MG63 (cell line): ENCODE measurements at regions not wholly inside any gene's neighbourhood (a gene's known extent, or its start where the extent isn't known, plus 50 kb on each side); places are given as distances from the start of the nearest gene placed in this dataset.
A peak's percentile ranks its signal among the peaks of the same experiment; 100 is the strongest.

ENCODE experiments used
- DNase-seq: peaks from one replicate; pipeline ENCODE4 v3.0.0-alpha.2; 2020
- H3K27me3 ChIP-seq: fragments of 250-450 bp; sonication (Bioruptor Pico); 2 replicates; pipeline ENCODE4 v1.5.1; 2020; ENCODE audit warnings: mild to moderate bottlenecking, moderate library complexity
- H3K36me3 ChIP-seq: fragments of 250-450 bp; sonication (Bioruptor Pico); 2 replicates; pipeline ENCODE4 v1.5.1; 2020; ENCODE audit warnings: mild to moderate bottlenecking, moderate library complexity
- H3K4me3 ChIP-seq: fragments of 250-450 bp; sonication (Bioruptor Pico); 2 replicates; pipeline ENCODE4 v1.5.1; 2020; ENCODE audit warnings: mild to moderate bottlenecking, moderate library complexity
- H3K9me3 ChIP-seq: fragments of 250-450 bp; sonication (Bioruptor Pico); 2 replicates; pipeline ENCODE4 v1.5.1; 2020; ENCODE audit warnings: mild to moderate bottlenecking, moderate library complexity

- no peaks in the 10 kb centered on the region for H3K27me3 ChIP-seq
- no peaks in the 10 kb centered on the region for H3K36me3 ChIP-seq
- no peak overlapping the region for H3K4me3 ChIP-seq
- H3K9me3 ChIP-seq: no peaks in the 10 kb centered on the region
- no peak for DNase-seq
These were observed 1043.8 kb upstream of the FBXO33 start for GRCh38 chr14:40476005-40476404.

- Histone ChIP-seq H3K27me3 (no peaks in the 10 kb centered on the region), H3K36me3 (no peaks in the 10 kb centered on the region), H3K9me3 (no peaks in the 10 kb centered on the region), H3K4me3 (no peak overlapping the region)
- no peak for DNase-seq
These were observed 1035.7 kb upstream of the FBXO33 start for GRCh38 chr14:40467969-40468368.

GRCh38 chr14:40464531-40464930 is 1032.3 kb upstream of the FBXO33 start:
- no peaks in the 10 kb centered on the region for H3K9me3 ChIP-seq
- H3K4me3 ChIP-seq: no peak overlapping the region
- H3K36me3 ChIP-seq: no peaks in the 10 kb centered on the region
- no peak for DNase-seq
- no peaks in the 10 kb centered on the region for H3K27me3 ChIP-seq

- no peak for DNase-seq
- Histone ChIP-seq H3K9me3 (no peaks in the 10 kb centered on the region), H3K27me3 (no peaks in the 10 kb centered on the region), H3K36me3 (no peaks in the 10 kb centered on the region), H3K4me3 (no peak overlapping the region)
These were observed 1031.7 kb upstream of the FBXO33 start for GRCh38 chr14:40463886-40464285.

GRCh38 chr14:40452674-40453073 is 1020.4 kb upstream of the FBXO33 start:
- no peak for DNase-seq
- H3K9me3 ChIP-seq: no peaks in the 10 kb centered on the region
- no peaks in the 10 kb centered on the region for H3K27me3 ChIP-seq
- H3K36me3 ChIP-seq: no peaks in the 10 kb centered on the region
- H3K4me3 ChIP-seq: no peak overlapping the region

GRCh38 chr14:40447017-40447416 is 1014.8 kb upstream of the FBXO33 start:
- H3K36me3 ChIP-seq: no peaks in the 10 kb centered on the region
- DNase-seq: no peak
- no peak overlapping the region for H3K4me3 ChIP-seq
- H3K27me3 ChIP-seq: no peaks in the 10 kb centered on the region
- H3K9me3 ChIP-seq: no peaks in the 10 kb centered on the region

- no peak overlapping the region for H3K4me3 ChIP-seq
- no peaks in the 10 kb centered on the region for H3K9me3 ChIP-seq
These were observed 1012.8 kb upstream of the FBXO33 start for GRCh38 chr14:40445020-40445419.

GRCh38 chr14:40436551-40436950 is 1004.3 kb upstream of the FBXO33 start:
- Histone ChIP-seq H3K36me3 (no peaks in the 10 kb centered on the region), H3K4me3 (no peak overlapping the region), H3K9me3 (no peaks in the 10 kb centered on the region), H3K27me3 (no peaks in the 10 kb centered on the region)
- no peak for DNase-seq

More at GRCh38 chr14:40445020-40445419, 1012.8 kb upstream of the FBXO33 start:
- Histone ChIP-seq H3K36me3 (no peaks in the 10 kb centered on the region), H3K27me3 (no peaks in the 10 kb centered on the region)
- DNase-seq: no peak

- Histone ChIP-seq H3K9me3 (no peaks in the 10 kb centered on the region), H3K4me3 (no peak overlapping the region), H3K36me3 (no peaks in the 10 kb centered on the region), H3K27me3 (no peaks in the 10 kb centered on the region)
- DNase-seq: no peak
These were observed 985.7 kb upstream of the FBXO33 start for GRCh38 chr14:40417777-40418401.

- no peak for DNase-seq
- Histone ChIP-seq H3K27me3 (no peaks in the 10 kb centered on the region), H3K4me3 (no peak overlapping the region), H3K9me3 (no peaks in the 10 kb centered on the region), H3K36me3 (no peaks in the 10 kb centered on the region)
These were observed 984.3 kb upstream of the FBXO33 start for GRCh38 chr14:40416565-40416964.

- Histone ChIP-seq H3K9me3 (no peaks in the 10 kb centered on the region), H3K4me3 (no peak overlapping the region), H3K27me3 (no peaks in the 10 kb centered on the region), H3K36me3 (no peaks in the 10 kb centered on the region)
- DNase-seq: no peak
These were observed 982.2 kb upstream of the FBXO33 start for GRCh38 chr14:40414386-40414785.

GRCh38 chr14:40413136-40413535 is 980.9 kb upstream of the FBXO33 start:
- no peaks in the 10 kb centered on the region for H3K27me3 ChIP-seq
- no peaks in the 10 kb centered on the region for H3K36me3 ChIP-seq
- H3K4me3 ChIP-seq: no peak overlapping the region
- no peak for DNase-seq
- H3K9me3 ChIP-seq: no peaks in the 10 kb centered on the region

GRCh38 chr14:40410708-40411107 is 978.5 kb upstream of the FBXO33 start:
- Histone ChIP-seq H3K9me3 (no peaks in the 10 kb centered on the region), H3K36me3 (no peaks in the 10 kb centered on the region), H3K4me3 (no peak overlapping the region), H3K27me3 (no peaks in the 10 kb centered on the region)
- no peak for DNase-seq

GRCh38 chr14:40402957-40403356 is 970.7 kb upstream of the FBXO33 start:
- no peak overlapping the region for H3K4me3 ChIP-seq
- H3K9me3 ChIP-seq: no peaks in the 10 kb centered on the region
- no peaks in the 10 kb centered on the region for H3K36me3 ChIP-seq
- no peak for DNase-seq
- no peaks in the 10 kb centered on the region for H3K27me3 ChIP-seq

- no peak overlapping the region for H3K4me3 ChIP-seq
- H3K27me3 ChIP-seq: no peaks in the 10 kb centered on the region
- H3K9me3 ChIP-seq: no peaks in the 10 kb centered on the region
- no peak for DNase-seq
- no peaks in the 10 kb centered on the region for H3K36me3 ChIP-seq
These were observed 966.7 kb upstream of the FBXO33 start for GRCh38 chr14:40398981-40399380.

- Histone ChIP-seq H3K4me3 (no peak overlapping the region), H3K9me3 (no peaks in the 10 kb centered on the region), H3K27me3 (no peaks in the 10 kb centered on the region), H3K36me3 (no peaks in the 10 kb centered on the region)
- peak; percentile 1 for DNase-seq
These were observed 962.6 kb upstream of the FBXO33 start for GRCh38 chr14:40394634-40395340.

GRCh38 chr14:40393143-40393542 is 960.9 kb upstream of the FBXO33 start:
- no peak for DNase-seq
- H3K9me3 ChIP-seq: no peaks in the 10 kb centered on the region
- H3K27me3 ChIP-seq: no peaks in the 10 kb centered on the region
- no peak overlapping the region for H3K4me3 ChIP-seq
- H3K36me3 ChIP-seq: no peaks in the 10 kb centered on the region

GRCh38 chr14:40386433-40386832 is 954.2 kb upstream of the FBXO33 start:
- Histone ChIP-seq H3K9me3 (no peaks in the 10 kb centered on the region), H3K36me3 (no peaks in the 10 kb centered on the region), H3K27me3 (no peaks in the 10 kb centered on the region), H3K4me3 (no peak overlapping the region)
- no peak for DNase-seq
